Suprapubic skin (tissue), 4 donors: ENCODE measurements at regions not wholly inside any gene's neighbourhood (a gene's known extent, or its start where the extent isn't known, plus 50 kb on each side); places are given as distances from the start of the nearest gene placed in this dataset.

Experiments
- EP300 ChIP-seq: sonication (generic); formaldehyde crosslinking; IDR thresholded peaks from one replicate; pipeline ENCODE4 v1.6.1; 2017; ENCODE audit warnings: antibody characterized with exemption
- POLR2A ChIP-seq, 2 donors: fragments of 450-650 bp; IDR thresholded peaks; one replicate each; pipeline ENCODE4 v1.6.1; 2017; ENCODE audit warnings: antibody characterized with exemption in 2 of 2, mild to moderate bottlenecking in 2 of 2, moderate library complexity in 2 of 2
- POLR2AphosphoS5 ChIP-seq, 3 donors: sonication (generic); formaldehyde crosslinking; IDR thresholded peaks; one replicate each; pipeline ENCODE4 v1.6.1; 2017; ENCODE audit warnings: antibody characterized with exemption in 3 of 3
- TF ChIP-seq, protein P1 (sequence below), 2 donors: fragments of 200-600 bp in 1 of 2; fragments of 450-650 bp in 1 of 2; sonication (generic) in 1 of 2; IDR thresholded peaks; one replicate each; pipeline ENCODE4 v1.5.1; 2016 to 2019; ENCODE audit warnings: antibody characterized with exemption in 2 of 2, mild to moderate bottlenecking in 1 of 2, moderate library complexity in 1 of 2

- TF ChIP-seq, protein P1, sequence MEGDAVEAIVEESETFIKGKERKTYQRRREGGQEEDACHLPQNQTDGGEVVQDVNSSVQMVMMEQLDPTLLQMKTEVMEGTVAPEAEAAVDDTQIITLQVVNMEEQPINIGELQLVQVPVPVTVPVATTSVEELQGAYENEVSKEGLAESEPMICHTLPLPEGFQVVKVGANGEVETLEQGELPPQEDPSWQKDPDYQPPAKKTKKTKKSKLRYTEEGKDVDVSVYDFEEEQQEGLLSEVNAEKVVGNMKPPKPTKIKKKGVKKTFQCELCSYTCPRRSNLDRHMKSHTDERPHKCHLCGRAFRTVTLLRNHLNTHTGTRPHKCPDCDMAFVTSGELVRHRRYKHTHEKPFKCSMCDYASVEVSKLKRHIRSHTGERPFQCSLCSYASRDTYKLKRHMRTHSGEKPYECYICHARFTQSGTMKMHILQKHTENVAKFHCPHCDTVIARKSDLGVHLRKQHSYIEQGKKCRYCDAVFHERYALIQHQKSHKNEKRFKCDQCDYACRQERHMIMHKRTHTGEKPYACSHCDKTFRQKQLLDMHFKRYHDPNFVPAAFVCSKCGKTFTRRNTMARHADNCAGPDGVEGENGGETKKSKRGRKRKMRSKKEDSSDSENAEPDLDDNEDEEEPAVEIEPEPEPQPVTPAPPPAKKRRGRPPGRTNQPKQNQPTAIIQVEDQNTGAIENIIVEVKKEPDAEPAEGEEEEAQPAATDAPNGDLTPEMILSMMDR (IDR thresholded peaks at IDR 0.05): no peak
- TF ChIP-seq POLR2A (IDR thresholded peaks at IDR 0.05) (no peak), POLR2AphosphoS5 (IDR thresholded peaks at IDR 0.05) (no peak), EP300 (no peak)
Measured at GRCh38 chr6:3625149-3625979, 126.1 kb downstream of the PXDC1 start.
